ENCODE measurements at regions not wholly inside any gene's neighbourhood (a gene's known extent, or its start where the extent isn't known, plus 50 kb on each side); places are given as distances from the start of the nearest gene placed in this dataset.

GRCh38 chr15:96535148-96535547, 204.6 kb downstream of the NR2F2 start:
- no peak for TF ChIP-seq ISL1 (CRISPR knock-in tag; IDR thresholded peaks at IDR 0.05)
- TF ChIP-seq TCF4 (CRISPR knock-in tag; IDR thresholded peaks at IDR 0.05; ENCODE audit: borderline replicate concordance): no peak
- no peak for TF ChIP-seq RARB (CRISPR knock-in tag; IDR thresholded peaks at IDR 0.05)
- ATAC-seq: no peak

- TF ChIP-seq, protein P1, sequence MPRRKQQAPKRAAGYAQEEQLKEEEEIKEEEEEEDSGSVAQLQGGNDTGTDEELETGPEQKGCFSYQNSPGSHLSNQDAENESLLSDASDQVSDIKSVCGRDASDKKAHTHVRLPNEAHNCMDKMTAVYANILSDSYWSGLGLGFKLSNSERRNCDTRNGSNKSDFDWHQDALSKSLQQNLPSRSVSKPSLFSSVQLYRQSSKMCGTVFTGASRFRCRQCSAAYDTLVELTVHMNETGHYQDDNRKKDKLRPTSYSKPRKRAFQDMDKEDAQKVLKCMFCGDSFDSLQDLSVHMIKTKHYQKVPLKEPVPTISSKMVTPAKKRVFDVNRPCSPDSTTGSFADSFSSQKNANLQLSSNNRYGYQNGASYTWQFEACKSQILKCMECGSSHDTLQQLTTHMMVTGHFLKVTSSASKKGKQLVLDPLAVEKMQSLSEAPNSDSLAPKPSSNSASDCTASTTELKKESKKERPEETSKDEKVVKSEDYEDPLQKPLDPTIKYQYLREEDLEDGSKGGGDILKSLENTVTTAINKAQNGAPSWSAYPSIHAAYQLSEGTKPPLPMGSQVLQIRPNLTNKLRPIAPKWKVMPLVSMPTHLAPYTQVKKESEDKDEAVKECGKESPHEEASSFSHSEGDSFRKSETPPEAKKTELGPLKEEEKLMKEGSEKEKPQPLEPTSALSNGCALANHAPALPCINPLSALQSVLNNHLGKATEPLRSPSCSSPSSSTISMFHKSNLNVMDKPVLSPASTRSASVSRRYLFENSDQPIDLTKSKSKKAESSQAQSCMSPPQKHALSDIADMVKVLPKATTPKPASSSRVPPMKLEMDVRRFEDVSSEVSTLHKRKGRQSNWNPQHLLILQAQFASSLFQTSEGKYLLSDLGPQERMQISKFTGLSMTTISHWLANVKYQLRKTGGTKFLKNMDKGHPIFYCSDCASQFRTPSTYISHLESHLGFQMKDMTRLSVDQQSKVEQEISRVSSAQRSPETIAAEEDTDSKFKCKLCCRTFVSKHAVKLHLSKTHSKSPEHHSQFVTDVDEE (CRISPR knock-in tag; IDR thresholded peaks at IDR 0.05): no peak
- TF ChIP-seq ZFP30 (CRISPR knock-in tag; IDR thresholded peaks at IDR 0.05): no peak
- TF ChIP-seq CREB5 (CRISPR knock-in tag; IDR thresholded peaks at IDR 0.05; ENCODE audit: low read depth): no peak
- TF ChIP-seq ZFP3 (CRISPR knock-in tag; IDR thresholded peaks at IDR 0.05): no peak
- no peak for TF ChIP-seq ZNF70 (CRISPR knock-in tag; IDR thresholded peaks at IDR 0.05)
- TF ChIP-seq PATZ1 (CRISPR knock-in tag; IDR thresholded peaks at IDR 0.05; ENCODE audit: borderline replicate concordance): no peak
- TF ChIP-seq PPARA (CRISPR knock-in tag; IDR thresholded peaks at IDR 0.05; ENCODE audit: borderline replicate concordance): no peak
- no peak for TF ChIP-seq ZC3H10 (CRISPR knock-in tag; IDR thresholded peaks at IDR 0.05)
- TF ChIP-seq TOX (CRISPR knock-in tag; IDR thresholded peaks at IDR 0.05; ENCODE audit: borderline replicate concordance): no peak
- TF ChIP-seq RARB (CRISPR knock-in tag; IDR thresholded peaks at IDR 0.05): no peak
- TF ChIP-seq CSDC2 (CRISPR knock-in tag; IDR thresholded peaks at IDR 0.05): no peak
- no peak for TF ChIP-seq ZNF565 (CRISPR knock-in tag; conservative IDR thresholded peaks at IDR 0.05; ENCODE audit: low read depth)
- TF ChIP-seq ARNTL (CRISPR knock-in tag; IDR thresholded peaks at IDR 0.05; ENCODE audit: borderline replicate concordance, low read depth): no peak
- TF ChIP-seq ZNF8 (CRISPR knock-in tag; IDR thresholded peaks at IDR 0.05): no peak
- no peak for TF ChIP-seq BACH2 (CRISPR knock-in tag; IDR thresholded peaks at IDR 0.05; ENCODE audit: borderline replicate concordance)
Observed at GRCh38 chr15:96538491-96538890, 208.0 kb downstream of the NR2F2 start.

GRCh38 chr15:96540283-96540682, 209.8 kb downstream of the NR2F2 start:
- TF ChIP-seq TCF4 (CRISPR knock-in tag; IDR thresholded peaks at IDR 0.05; ENCODE audit: borderline replicate concordance) (peak; percentile 42; the same call in 1 of the 2 replicates), CSDC2 (CRISPR knock-in tag; IDR thresholded peaks at IDR 0.05) (no peak), POU6F1 (CRISPR knock-in tag; IDR thresholded peaks at IDR 0.05; ENCODE audit: borderline replicate concordance, low read depth) (no peak)
- no peak for ATAC-seq

More at GRCh38 chr15:96538491-96538890, 208.0 kb downstream of the NR2F2 start:
- ATAC-seq: no peak

- ATAC-seq: no peak
- no peak for TF ChIP-seq TOX (CRISPR knock-in tag; IDR thresholded peaks at IDR 0.05; ENCODE audit: borderline replicate concordance)
- no peak for TF ChIP-seq TCF4 (CRISPR knock-in tag; IDR thresholded peaks at IDR 0.05; ENCODE audit: borderline replicate concordance)
- TF ChIP-seq ESRRG (CRISPR knock-in tag; IDR thresholded peaks at IDR 0.05): no peak
- TF ChIP-seq ZFP30 (CRISPR knock-in tag; IDR thresholded peaks at IDR 0.05): no peak
- no peak for TF ChIP-seq ZNF70 (CRISPR knock-in tag; IDR thresholded peaks at IDR 0.05)
- no peak for TF ChIP-seq POU6F1 (CRISPR knock-in tag; IDR thresholded peaks at IDR 0.05; ENCODE audit: borderline replicate concordance, low read depth)
- TF ChIP-seq, protein P2, sequence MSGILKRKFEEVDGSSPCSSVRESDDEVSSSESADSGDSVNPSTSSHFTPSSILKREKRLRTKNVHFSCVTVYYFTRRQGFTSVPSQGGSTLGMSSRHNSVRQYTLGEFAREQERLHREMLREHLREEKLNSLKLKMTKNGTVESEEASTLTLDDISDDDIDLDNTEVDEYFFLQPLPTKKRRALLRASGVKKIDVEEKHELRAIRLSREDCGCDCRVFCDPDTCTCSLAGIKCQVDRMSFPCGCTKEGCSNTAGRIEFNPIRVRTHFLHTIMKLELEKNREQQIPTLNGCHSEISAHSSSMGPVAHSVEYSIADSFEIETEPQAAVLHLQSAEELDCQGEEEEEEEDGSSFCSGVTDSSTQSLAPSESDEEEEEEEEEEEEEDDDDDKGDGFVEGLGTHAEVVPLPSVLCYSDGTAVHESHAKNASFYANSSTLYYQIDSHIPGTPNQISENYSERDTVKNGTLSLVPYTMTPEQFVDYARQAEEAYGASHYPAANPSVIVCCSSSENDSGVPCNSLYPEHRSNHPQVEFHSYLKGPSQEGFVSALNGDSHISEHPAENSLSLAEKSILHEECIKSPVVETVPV (CRISPR knock-in tag; IDR thresholded peaks at IDR 0.05): no peak
Observed at GRCh38 chr15:96542130-96542770, 211.8 kb downstream of the NR2F2 start.

Measured in SK-N-SH treated with all-trans-retinoic acid at 6 μM for 48 hours (cell line).